B cell (primary cell): ENCODE measurements at regions not wholly inside any gene's neighbourhood (a gene's known extent, or its start where the extent isn't known, plus 50 kb on each side); places are given as distances from the start of the nearest gene placed in this dataset.

Source experiments
- EZH2 ChIP-seq: IDR thresholded peaks from 2 replicates; pipeline ENCODE4 v1.6.1; 2012; ENCODE audit warnings: borderline replicate concordance, low read depth, mild to moderate bottlenecking, moderate library complexity, low read length; ENCODE audit not compliant: insufficient read depth, poor library complexity, severe bottlenecking
- TF ChIP-seq, protein P1 (sequence below): fragments of 200-600 bp; IDR thresholded peaks from one replicate; pipeline ENCODE4 v1.8.0; 2022; ENCODE audit warnings: antibody characterized with exemption, mild to moderate bottlenecking

GRCh38 chr10:6362879-6363278 lies 160.1 kb downstream of the PFKFB3 start:
- TF ChIP-seq, protein P1, sequence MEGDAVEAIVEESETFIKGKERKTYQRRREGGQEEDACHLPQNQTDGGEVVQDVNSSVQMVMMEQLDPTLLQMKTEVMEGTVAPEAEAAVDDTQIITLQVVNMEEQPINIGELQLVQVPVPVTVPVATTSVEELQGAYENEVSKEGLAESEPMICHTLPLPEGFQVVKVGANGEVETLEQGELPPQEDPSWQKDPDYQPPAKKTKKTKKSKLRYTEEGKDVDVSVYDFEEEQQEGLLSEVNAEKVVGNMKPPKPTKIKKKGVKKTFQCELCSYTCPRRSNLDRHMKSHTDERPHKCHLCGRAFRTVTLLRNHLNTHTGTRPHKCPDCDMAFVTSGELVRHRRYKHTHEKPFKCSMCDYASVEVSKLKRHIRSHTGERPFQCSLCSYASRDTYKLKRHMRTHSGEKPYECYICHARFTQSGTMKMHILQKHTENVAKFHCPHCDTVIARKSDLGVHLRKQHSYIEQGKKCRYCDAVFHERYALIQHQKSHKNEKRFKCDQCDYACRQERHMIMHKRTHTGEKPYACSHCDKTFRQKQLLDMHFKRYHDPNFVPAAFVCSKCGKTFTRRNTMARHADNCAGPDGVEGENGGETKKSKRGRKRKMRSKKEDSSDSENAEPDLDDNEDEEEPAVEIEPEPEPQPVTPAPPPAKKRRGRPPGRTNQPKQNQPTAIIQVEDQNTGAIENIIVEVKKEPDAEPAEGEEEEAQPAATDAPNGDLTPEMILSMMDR = no peak
- no peak for TF ChIP-seq EZH2
